Ectodermal cell (in vitro differentiated cells): ENCODE measurements at regions not wholly inside any gene's neighbourhood (a gene's known extent, or its start where the extent isn't known, plus 50 kb on each side); places are given as distances from the start of the nearest gene placed in this dataset.

Experiments
- H3K27ac ChIP-seq: 2 replicates; pipeline ENCODE4 v1.7.0; 2013; ENCODE audit warnings: mild to moderate bottlenecking, low read depth, low read length; ENCODE audit not compliant: insufficient read depth, poor library complexity, severe bottlenecking
- H3K27me3 ChIP-seq: 2 replicates; pipeline ENCODE4 v1.7.0; 2013; ENCODE audit warnings: mild to moderate bottlenecking, low read length; ENCODE audit not compliant: insufficient read depth, control insufficient read depth, poor library complexity, severe bottlenecking
- H3K36me3 ChIP-seq: one replicate; pipeline ENCODE4 v1.7.0; 2013; ENCODE audit warnings: low read length; ENCODE audit not compliant: control insufficient read depth, insufficient read depth
- H3K4me1 ChIP-seq: one replicate; pipeline ENCODE4 v1.7.0; 2013; ENCODE audit warnings: low read length; ENCODE audit not compliant: control insufficient read depth, insufficient read depth
- H3K4me3 ChIP-seq: 2 replicates; pipeline ENCODE4 v1.7.0; 2013; ENCODE audit warnings: low read depth, low read length, control low read depth; ENCODE audit not compliant: insufficient read depth
- H3K9me3 ChIP-seq: 2 replicates; pipeline ENCODE4 v1.7.0; 2013; ENCODE audit warnings: mild to moderate bottlenecking, low read length, moderate library complexity; ENCODE audit not compliant: control insufficient read depth
- WGBS, 2 experiments: methylation state at CpG; one replicate each; pipeline ENCODE4 v1.1.7; 2013; ENCODE audit warnings: missing lambda C conversion rate in 2 of 2; 5-methylcytosine and 5-hydroxymethylcytosine counted together

DNA sequence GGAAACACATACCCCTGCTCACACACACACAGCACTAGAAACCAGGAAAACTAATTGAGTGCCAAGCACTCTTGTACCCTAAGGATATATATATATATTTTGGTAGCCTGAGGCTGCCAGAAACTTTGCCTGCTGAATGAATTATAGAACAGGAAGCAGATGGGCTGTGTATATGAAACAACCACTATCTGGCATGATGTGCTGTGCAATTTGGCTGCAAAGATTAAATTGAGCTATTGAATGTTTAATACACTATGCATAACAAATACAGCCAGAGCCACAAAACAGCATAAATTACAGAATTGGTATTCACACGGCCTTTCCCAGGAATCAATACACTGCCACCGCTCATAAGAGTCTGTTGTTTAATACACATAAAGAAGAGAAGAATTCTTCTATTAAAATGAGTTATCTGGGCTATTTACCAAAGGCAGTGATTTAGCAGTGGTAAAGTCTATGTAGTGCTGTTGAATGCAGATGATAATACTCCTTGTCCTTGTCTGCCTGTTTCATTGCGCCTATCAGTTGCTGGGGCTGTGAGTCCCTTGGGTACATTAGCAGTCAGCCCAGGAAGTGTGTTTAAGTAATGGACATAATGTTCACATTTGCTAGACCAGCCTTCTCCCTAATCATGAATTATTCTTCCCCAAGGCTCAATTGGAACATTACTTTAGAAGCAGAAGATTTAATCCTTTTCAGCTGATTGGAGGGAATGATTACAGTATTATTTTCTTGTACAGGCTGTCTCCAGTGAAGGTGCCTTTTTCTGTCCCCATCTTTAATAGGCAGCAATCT lies 294.3 kb downstream of the TLE1 start:
- no peak overlapping the region for H3K4me3 ChIP-seq

DNA sequence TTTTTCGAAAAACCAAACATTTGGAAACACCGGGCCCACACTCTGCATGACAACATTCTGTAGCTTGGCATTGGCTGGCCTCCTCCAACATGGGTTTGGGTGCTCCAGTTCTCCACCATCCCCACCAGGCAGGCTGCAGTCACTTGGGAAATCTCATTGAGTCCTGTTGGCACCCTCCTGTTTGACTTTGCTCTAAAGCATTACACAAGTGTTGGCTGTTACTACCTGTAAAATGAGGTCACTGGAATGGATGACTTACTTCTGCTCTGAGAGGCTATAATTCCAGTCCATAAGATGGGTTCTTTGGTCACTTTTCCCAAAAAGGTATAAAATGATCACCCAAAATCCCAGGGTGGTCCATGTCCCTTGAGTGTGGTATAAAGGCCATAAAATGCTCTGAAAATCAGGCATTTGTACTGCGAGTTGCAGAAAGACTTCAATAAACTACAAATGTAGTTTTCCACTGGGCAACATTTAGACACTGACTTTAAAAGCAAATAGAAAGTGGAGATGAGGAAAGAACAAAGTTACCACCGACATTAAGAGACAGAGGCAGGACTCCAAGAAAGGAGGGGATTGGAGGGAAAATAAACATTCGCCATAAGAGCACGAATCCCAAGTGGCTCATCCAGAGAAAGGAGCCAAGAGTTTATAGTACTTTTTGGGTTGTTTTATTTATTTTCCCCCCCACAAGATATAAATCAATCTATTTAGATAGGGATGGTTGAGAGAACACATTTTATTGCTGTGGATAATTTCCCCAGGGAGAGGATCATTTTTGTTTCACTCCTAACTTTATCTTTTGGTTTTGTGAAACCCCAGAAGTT lies 295.1 kb downstream of the TLE1 start:
- Histone ChIP-seq H3K36me3 (no peaks in the 10 kb centered on the region), H3K27ac (no peak overlapping the region), H3K9me3 (no peaks in the 10 kb centered on the region), H3K4me1 (peaks cover 4% of the 10 kb centered on the region), H3K27me3 (no peaks in the 10 kb centered on the region), H3K4me3 (no peak overlapping the region)
- 77 to 90% methylated on average over 6 of the region's 6 CpGs for WGBS, 2 experiments

More for the DNA sequence above, 294.3 kb downstream of the TLE1 start:
- H3K27ac ChIP-seq, result no peak overlapping the region
- peaks cover 4% of the 10 kb centered on the region for H3K4me1 ChIP-seq
- H3K9me3 ChIP-seq, result no peaks in the 10 kb centered on the region
- H3K36me3 ChIP-seq, result no peaks in the 10 kb centered on the region
- H3K27me3 ChIP-seq, result no peaks in the 10 kb centered on the region
- 97 to 100% methylated on average over 2 to 3 of the region's 3 CpGs for whole genome bisulfite sequencing, 2 experiments

DNA sequence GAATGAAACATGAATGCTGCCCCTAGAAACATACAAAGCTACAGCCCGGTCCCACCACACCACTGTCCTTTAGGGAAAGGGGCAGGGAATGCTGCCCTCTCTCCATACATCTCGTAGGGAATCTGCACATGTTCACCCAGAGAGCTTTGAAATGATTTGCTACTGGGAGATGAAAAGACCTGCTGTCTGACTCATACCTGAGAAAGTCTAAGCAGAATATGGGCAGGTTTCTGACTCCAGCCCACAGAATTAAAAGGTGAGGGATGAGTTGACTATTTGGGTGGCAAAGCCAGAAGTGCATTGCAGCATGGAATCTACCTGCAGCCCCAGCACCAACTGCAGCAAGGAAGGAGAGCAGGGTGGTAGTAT lies 297.9 kb downstream of the TLE1 start:
- WGBS, 2 experiments, result 93 to 97% methylated on average over 2 of the region's 2 CpGs
- Histone ChIP-seq H3K9me3 (no peaks in the 10 kb centered on the region), H3K4me3 (no peak overlapping the region), H3K4me1 (peaks cover 4% of the 10 kb centered on the region), H3K27me3 (no peaks in the 10 kb centered on the region), H3K27ac (no peak overlapping the region), H3K36me3 (no peaks in the 10 kb centered on the region)

DNA sequence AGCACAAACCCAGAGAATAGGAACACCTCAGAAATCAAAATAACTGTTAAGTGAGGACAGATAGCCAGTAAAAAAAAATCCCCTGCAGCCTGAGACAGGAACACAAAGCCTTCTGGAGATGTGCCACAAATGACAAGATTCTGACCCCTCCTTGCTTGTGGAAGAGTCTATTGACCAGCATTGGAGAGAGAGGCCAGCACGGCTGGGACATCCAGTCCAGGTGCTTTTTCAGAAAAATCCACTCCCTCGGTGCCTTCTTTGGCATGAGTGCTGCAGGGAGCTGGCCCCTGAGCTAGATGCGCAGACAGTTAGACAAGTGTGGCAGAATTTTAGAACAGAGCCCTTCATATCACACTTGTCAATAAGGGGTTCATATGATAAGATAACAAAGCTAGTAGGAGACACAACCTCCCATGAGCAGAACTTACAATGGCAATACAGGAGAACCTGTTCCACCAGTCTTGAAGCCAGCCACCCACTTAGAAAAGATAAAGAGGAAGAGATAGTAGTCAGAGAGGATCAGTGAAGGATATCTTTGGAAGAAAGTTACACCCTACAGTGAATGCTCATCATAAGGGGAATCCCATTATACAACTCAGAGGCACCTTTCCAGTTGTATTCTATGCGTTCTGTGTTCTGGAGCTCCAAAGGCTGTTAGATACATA lies 298.4 kb downstream of the TLE1 start:
- no peaks in the 10 kb centered on the region for H3K9me3 ChIP-seq
- 89 to 97% methylated on average over 4 of the region's 4 CpGs for WGBS, 2 experiments
- H3K36me3 ChIP-seq, result no peaks in the 10 kb centered on the region
- H3K4me3 ChIP-seq, result no peak overlapping the region
- peaks cover 4% of the 10 kb centered on the region for H3K4me1 ChIP-seq
- H3K27ac ChIP-seq, result no peak overlapping the region
- no peaks in the 10 kb centered on the region for H3K27me3 ChIP-seq

DNA sequence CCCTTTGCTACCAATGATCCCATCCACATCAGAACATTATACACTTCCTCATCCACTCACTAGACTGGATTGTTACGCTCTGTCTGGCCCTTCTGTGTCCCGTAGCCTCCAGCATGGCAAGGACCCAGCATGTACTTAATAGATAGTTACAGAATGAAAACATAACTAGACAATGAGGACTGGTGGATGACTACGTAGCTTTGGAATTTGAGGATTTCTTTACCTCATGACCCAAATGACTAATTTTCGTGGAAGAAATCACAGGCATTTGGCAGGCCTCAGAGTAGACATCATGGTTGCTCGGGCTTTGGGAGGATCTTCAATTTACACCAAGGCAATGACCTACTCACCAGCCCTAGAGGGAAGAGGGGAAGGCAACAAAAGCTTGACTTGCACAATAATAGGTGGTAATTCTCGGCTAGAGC lies 299.8 kb downstream of the TLE1 start:
- H3K36me3 ChIP-seq, result no peaks in the 10 kb centered on the region
- H3K4me1 ChIP-seq, result no peaks in the 10 kb centered on the region
- 90 to 96% methylated on average over 6 of the region's 6 CpGs for WGBS, 2 experiments
- no peaks in the 10 kb centered on the region for H3K9me3 ChIP-seq
- no peak overlapping the region for H3K27ac ChIP-seq
- no peak overlapping the region for H3K4me3 ChIP-seq
- no peaks in the 10 kb centered on the region for H3K27me3 ChIP-seq

DNA sequence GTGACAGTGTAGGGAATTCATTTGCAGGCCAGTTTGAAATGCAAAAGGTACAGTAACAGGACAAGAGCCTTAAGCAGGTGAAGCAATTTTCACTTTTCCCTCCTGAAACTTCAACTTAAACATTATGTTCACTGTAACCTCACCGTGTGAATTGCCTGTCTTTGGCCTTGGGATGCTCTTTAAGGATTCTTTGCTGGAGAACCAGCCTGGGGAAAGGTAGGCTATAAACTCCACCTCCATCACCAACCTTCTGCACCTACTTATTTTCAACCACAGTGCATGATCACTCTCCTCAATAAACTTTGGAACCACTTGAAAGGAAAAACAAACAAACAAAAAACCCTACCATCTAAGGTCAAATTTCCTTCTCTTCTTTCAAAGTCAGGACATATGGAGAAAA lies 300.5 kb downstream of the TLE1 start:
- no peak overlapping the region for H3K27ac ChIP-seq
- no peaks in the 10 kb centered on the region for H3K4me1 ChIP-seq
- H3K36me3 ChIP-seq, result no peaks in the 10 kb centered on the region
- H3K27me3 ChIP-seq, result no peaks in the 10 kb centered on the region
- no peaks in the 10 kb centered on the region for H3K9me3 ChIP-seq
- no peak overlapping the region for H3K4me3 ChIP-seq
- 93 to 100% methylated on average over 1 of the region's 1 CpG for WGBS, 2 experiments

DNA sequence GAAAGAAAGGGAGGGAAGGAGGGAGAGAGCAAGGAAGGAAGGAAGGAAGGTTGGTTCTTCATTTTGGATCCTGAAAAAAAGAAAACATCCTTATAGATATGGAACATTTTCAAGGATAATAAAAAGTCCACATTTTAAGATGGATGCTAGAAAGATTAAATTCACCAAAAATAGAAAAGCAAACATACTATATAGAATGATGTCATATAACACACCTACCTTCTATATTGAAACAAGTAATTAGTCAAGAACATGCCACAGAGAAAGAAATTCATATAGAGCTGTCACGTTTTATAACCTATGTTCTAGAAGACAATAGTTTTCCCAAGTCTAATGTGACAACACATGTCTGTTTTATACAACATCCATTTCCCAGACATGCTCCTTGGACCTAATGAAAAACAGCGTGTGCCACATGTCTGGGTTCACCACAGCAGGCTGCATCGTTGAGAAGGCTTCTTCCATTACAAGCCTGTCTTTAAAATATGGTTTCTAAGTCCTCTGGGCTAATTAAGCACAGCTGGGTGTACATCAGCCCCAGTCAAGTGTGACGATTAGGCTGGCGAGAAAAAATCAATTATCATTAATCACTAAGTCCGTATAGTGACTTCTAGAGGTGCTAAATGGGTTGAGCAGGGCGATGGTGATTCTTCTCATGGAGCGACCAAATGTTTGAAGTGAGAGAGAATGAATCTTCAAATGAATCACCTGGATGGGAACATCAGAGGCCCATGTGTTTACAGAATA lies 301.8 kb downstream of the TLE1 start:
- H3K9me3 ChIP-seq, result no peaks in the 10 kb centered on the region
- no peaks in the 10 kb centered on the region for H3K36me3 ChIP-seq
- H3K27ac ChIP-seq, result no peak overlapping the region
- no peaks in the 10 kb centered on the region for H3K4me1 ChIP-seq
- no peak overlapping the region for H3K4me3 ChIP-seq
- 92 to 95% methylated on average over 8 of the region's 8 CpGs for WGBS, 2 experiments
- H3K27me3 ChIP-seq, result no peaks in the 10 kb centered on the region

DNA sequence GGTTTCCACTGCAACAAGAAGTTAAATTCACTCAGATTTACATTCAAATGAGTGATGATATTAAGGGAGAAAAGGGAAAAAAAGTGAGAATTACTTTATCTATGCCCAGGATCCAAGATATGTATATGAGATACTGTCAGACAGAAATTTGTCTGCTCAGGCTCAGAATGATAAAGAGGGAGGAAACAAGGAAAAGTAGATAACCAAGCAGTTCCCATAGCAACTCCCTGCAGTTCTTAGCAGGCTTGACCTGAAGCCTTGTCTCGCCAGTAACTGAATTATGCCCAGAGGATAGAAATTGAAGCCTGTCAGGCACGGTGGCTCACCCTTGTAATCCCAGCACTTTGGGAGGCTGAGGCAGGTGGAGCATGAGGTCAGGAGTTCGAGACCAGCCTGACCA lies 304.4 kb downstream of the TLE1 start:
- no peaks in the 10 kb centered on the region for H3K9me3 ChIP-seq
- WGBS, 2 experiments, result 83 to 92% methylated on average over 3 of the region's 3 CpGs
- no peaks in the 10 kb centered on the region for H3K36me3 ChIP-seq
- no peaks in the 10 kb centered on the region for H3K27me3 ChIP-seq
- H3K4me1 ChIP-seq, result no peaks in the 10 kb centered on the region
- no peak overlapping the region for H3K4me3 ChIP-seq
- no peak overlapping the region for H3K27ac ChIP-seq

DNA sequence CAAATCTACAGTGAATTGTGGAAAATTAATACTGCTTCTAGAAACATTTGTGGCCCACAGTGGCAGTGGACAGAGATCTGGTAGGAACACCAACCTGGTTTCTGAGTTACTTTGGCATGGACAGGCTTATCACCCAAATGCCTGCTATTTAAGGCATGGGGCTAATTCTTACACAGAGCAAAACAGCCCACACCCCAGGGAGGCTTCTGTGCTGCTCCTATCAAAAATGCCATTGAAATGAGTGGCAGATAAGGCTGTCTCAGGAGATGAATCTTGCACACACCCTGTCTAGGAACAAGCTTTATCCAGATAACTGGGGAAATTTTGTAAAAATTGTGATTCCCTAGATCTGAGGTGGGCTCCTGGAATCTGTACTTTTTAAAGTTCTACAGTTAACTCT lies 307.1 kb downstream of the TLE1 start:
- Histone ChIP-seq H3K27me3 (no peaks in the 10 kb centered on the region), H3K4me1 (no peaks in the 10 kb centered on the region), H3K4me3 (no peak overlapping the region), H3K36me3 (no peaks in the 10 kb centered on the region), H3K27ac (no peak overlapping the region), H3K9me3 (no peaks in the 10 kb centered on the region)
